NCI-H2171 treated with DMSO at 0.1 percent for 48 hours (cell line): ENCODE measurements at regions not wholly inside any gene's neighbourhood (a gene's known extent, or its start where the extent isn't known, plus 50 kb on each side); places are given as distances from the start of the nearest gene placed in this dataset.

Experiments used
- DNase-seq: peaks from one replicate; lab custom pipeline; 2025; lab: John Stamatoyannopoulos, UW

GRCh38 chr3:193780810-193781478 lies 187.9 kb downstream of the OPA1 start:
- DNase-seq, result peak; percentile 41

GRCh38 chr3:193782276-193782647 lies 189.3 kb downstream of the OPA1 start:
- no peak for DNase-seq

- DNase-seq, result no peak
Observed at GRCh38 chr3:193782747-193783146, 189.7 kb downstream of the OPA1 start.

- no peak for DNase-seq
Observed at GRCh38 chr3:193783166-193783896, 190.3 kb downstream of the OPA1 start.

GRCh38 chr3:193784822-193785221 lies 191.8 kb downstream of the OPA1 start:
- DNase-seq, result no peak

- no peak for DNase-seq
Observed at GRCh38 chr3:193787496-193787870, 194.5 kb downstream of the OPA1 start.

GRCh38 chr3:193788189-193788991 lies 195.4 kb downstream of the OPA1 start:
- no peak for DNase-seq

- no peak for DNase-seq
Observed at GRCh38 chr3:193789455-193789854, 196.4 kb downstream of the OPA1 start.

- DNase-seq, result no peak
Observed at GRCh38 chr3:193790086-193790990, 197.3 kb downstream of the OPA1 start.

- DNase-seq, result no peak
Observed at GRCh38 chr3:193791041-193792032, 198.3 kb downstream of the OPA1 start.

- no peak for DNase-seq
Observed at GRCh38 chr3:193793123-193793522, 200.1 kb downstream of the OPA1 start.

- no peak for DNase-seq
Observed at GRCh38 chr3:193794002-193794881, 201.2 kb downstream of the OPA1 start.

- DNase-seq, result no peak
Observed at GRCh38 chr3:193795062-193795690, 202.2 kb downstream of the OPA1 start.

- DNase-seq, result no peak
Observed at GRCh38 chr3:193796089-193796488, 203.1 kb downstream of the OPA1 start.

- no peak for DNase-seq
Observed at GRCh38 chr3:193797566-193797965, 204.6 kb downstream of the OPA1 start.

- no peak for DNase-seq
Observed at GRCh38 chr3:193798051-193798450, 205.0 kb downstream of the OPA1 start.

- no peak for DNase-seq
Observed at GRCh38 chr3:193800138-193801043, 207.4 kb downstream of the OPA1 start.

GRCh38 chr3:193801097-193801496 lies 208.1 kb downstream of the OPA1 start:
- DNase-seq, result no peak
